ENCODE measurements at regions not wholly inside any gene's neighbourhood (a gene's known extent, or its start where the extent isn't known, plus 50 kb on each side); places are given as distances from the start of the nearest gene placed in this dataset.
"Not testable (repeated sequence)": the region's sequence is repeated elsewhere in the genome, so short reads cannot be mapped to it uniquely, and the experiment has no call there.

GRCh38 chr14:83894568-83894967, 1635.4 kb upstream of the FLRT2 start:
- no peak for DNase-seq (ENCODE audit: low read depth)

- DNase-seq (ENCODE audit: low read depth) = not testable (repeated sequence)
These were observed 1631.4 kb upstream of the FLRT2 start for GRCh38 chr14:83898558-83898957.

- no peak for DNase-seq (ENCODE audit: low read depth)
These were observed 1630.2 kb upstream of the FLRT2 start for GRCh38 chr14:83899706-83900105.

- DNase-seq (ENCODE audit: low read depth) = no peak
These were observed 1624.8 kb upstream of the FLRT2 start for GRCh38 chr14:83905157-83905556.

- no peak for DNase-seq (ENCODE audit: low read depth)
These were observed 1621.5 kb upstream of the FLRT2 start for GRCh38 chr14:83908419-83908818.

- DNase-seq (ENCODE audit: low read depth) = no peak
These were observed 1620.4 kb upstream of the FLRT2 start for GRCh38 chr14:83909507-83909906.

- DNase-seq (ENCODE audit: low read depth) = no peak
These were observed 1617.8 kb upstream of the FLRT2 start for GRCh38 chr14:83912032-83912642.

- no peak for DNase-seq (ENCODE audit: low read depth)
These were observed 1616.5 kb upstream of the FLRT2 start for GRCh38 chr14:83913476-83913875.

GRCh38 chr14:83918546-83918945, 1611.4 kb upstream of the FLRT2 start:
- DNase-seq (ENCODE audit: low read depth) = no peak

GRCh38 chr14:83919675-83920074, 1610.3 kb upstream of the FLRT2 start:
- not testable (repeated sequence) for DNase-seq (ENCODE audit: low read depth)

- DNase-seq (ENCODE audit: low read depth) = no peak
These were observed 1606.1 kb upstream of the FLRT2 start for GRCh38 chr14:83923842-83924241.

GRCh38 chr14:83924259-83924658, 1605.7 kb upstream of the FLRT2 start:
- DNase-seq (ENCODE audit: low read depth) = no peak

- DNase-seq (ENCODE audit: low read depth) = no peak
These were observed 1589.7 kb upstream of the FLRT2 start for GRCh38 chr14:83940253-83940652.

- no peak for DNase-seq (ENCODE audit: low read depth)
These were observed 1571.6 kb upstream of the FLRT2 start for GRCh38 chr14:83958359-83958758.

- no peak for DNase-seq (ENCODE audit: low read depth)
These were observed 1569.0 kb upstream of the FLRT2 start for GRCh38 chr14:83960832-83961512.

- DNase-seq (ENCODE audit: low read depth) = no peak
These were observed 1559.9 kb upstream of the FLRT2 start for GRCh38 chr14:83969998-83970397.

- DNase-seq (ENCODE audit: low read depth) = no peak
These were observed 1557.3 kb upstream of the FLRT2 start for GRCh38 chr14:83972631-83973030.

GRCh38 chr14:83974647-83975163, 1555.2 kb upstream of the FLRT2 start:
- DNase-seq (ENCODE audit: low read depth) = no peak

- DNase-seq (ENCODE audit: low read depth) = no peak
These were observed 1554.5 kb upstream of the FLRT2 start for GRCh38 chr14:83975435-83975834.

GRCh38 chr14:83975841-83976770, 1553.8 kb upstream of the FLRT2 start:
- no peak for DNase-seq (ENCODE audit: low read depth)

GRCh38 chr14:83977583-83977982, 1552.4 kb upstream of the FLRT2 start:
- no peak for DNase-seq (ENCODE audit: low read depth)

GRCh38 chr14:83981676-83982258, 1548.2 kb upstream of the FLRT2 start:
- DNase-seq (ENCODE audit: low read depth) = not testable (repeated sequence)

Data from M059J (cell line).